Loucy (cell line): ENCODE measurements at regions not wholly inside any gene's neighbourhood (a gene's known extent, or its start where the extent isn't known, plus 50 kb on each side); places are given as distances from the start of the nearest gene placed in this dataset.

Experiments used
- H2AFZ ChIP-seq: fragments of 200-600 bp; sonication (generic); 2 replicates; pipeline ENCODE4 v1.6.0; 2016; ENCODE audit warnings: antibody characterized with exemption, mild to moderate bottlenecking, low read length, moderate library complexity
- H3F3A ChIP-seq: fragments of 200-600 bp; 2 replicates; pipeline ENCODE4 v1.6.0; 2016; ENCODE audit warnings: antibody characterized with exemption, low read depth, mild to moderate bottlenecking
- H3K27me3 ChIP-seq: fragments of 200-600 bp; sonication (generic); 2 replicates; pipeline ENCODE4 v1.6.1; 2014; ENCODE audit warnings: low read length, mild to moderate bottlenecking; ENCODE audit not compliant: insufficient read depth, poor library complexity, severe bottlenecking
- H3K36me3 ChIP-seq: fragments of 200-600 bp; sonication (generic); 2 replicates; pipeline ENCODE4 v1.6.1; 2016; ENCODE audit warnings: low read length; ENCODE audit not compliant: insufficient read depth
- H3K4me1 ChIP-seq: fragments of 200-600 bp; sonication (generic); 2 replicates; pipeline ENCODE4 v1.5.1; 2014; ENCODE audit warnings: low read length, mild to moderate bottlenecking; ENCODE audit not compliant: insufficient read depth, poor library complexity, severe bottlenecking
- H3K4me2 ChIP-seq: fragments of 200-600 bp; sonication (generic); 2 replicates; pipeline ENCODE4 v1.6.0; 2014; ENCODE audit warnings: antibody characterized with exemption, low read length, low read depth, mild to moderate bottlenecking; ENCODE audit not compliant: poor library complexity, severe bottlenecking
- H3K4me3 ChIP-seq: fragments of 200-600 bp; sonication (generic); 2 replicates; pipeline ENCODE4 v1.5.1; 2014; ENCODE audit warnings: low read length, mild to moderate bottlenecking, mixed read lengths; ENCODE audit not compliant: poor library complexity, severe bottlenecking
- H3K79me2 ChIP-seq: fragments of 200-600 bp; sonication (generic); 2 replicates; pipeline ENCODE4 v1.6.1; 2014; ENCODE audit warnings: low read length; ENCODE audit not compliant: insufficient read depth
- H3K9ac ChIP-seq: fragments of 200-600 bp; sonication (generic); 2 replicates; pipeline ENCODE4 v1.6.0; 2014; ENCODE audit warnings: mild to moderate bottlenecking, low read depth, low read length, moderate library complexity; ENCODE audit not compliant: poor library complexity, severe bottlenecking
- H3K9me2 ChIP-seq: fragments of 200-600 bp; sonication (generic); replicated peaks from 2 replicates; pipeline ENCODE4 v1.6.1; 2016; ENCODE audit warnings: low read depth, low read length, mixed read lengths
- H3K9me3 ChIP-seq: fragments of 200-600 bp; sonication (generic); 2 replicates; pipeline ENCODE4 v1.6.1; 2014; ENCODE audit warnings: mild to moderate bottlenecking, antibody characterized with exemption, low read length, low read depth; ENCODE audit not compliant: insufficient read depth
- H4K20me1 ChIP-seq: fragments of 200-600 bp; sonication (generic); 2 replicates; pipeline ENCODE4 v1.6.0; 2014; ENCODE audit warnings: antibody characterized with exemption, low read length, mild to moderate bottlenecking; ENCODE audit not compliant: insufficient read depth, poor library complexity, severe bottlenecking
- EZH2phosphoT487 ChIP-seq: fragments of 200-600 bp; IDR thresholded peaks from 2 replicates; pipeline ENCODE4 v1.6.1; 2018; ENCODE audit warnings: antibody characterized with exemption, mild to moderate bottlenecking, moderate library complexity, borderline replicate concordance
- TF ChIP-seq, protein P1 (sequence below): fragments of 200-600 bp; sonication (generic); conservative IDR thresholded peaks from 2 replicates; pipeline ENCODE4 v1.5.1; 2014; ENCODE audit warnings: mild to moderate bottlenecking, antibody characterized with exemption, low read length

DNA sequence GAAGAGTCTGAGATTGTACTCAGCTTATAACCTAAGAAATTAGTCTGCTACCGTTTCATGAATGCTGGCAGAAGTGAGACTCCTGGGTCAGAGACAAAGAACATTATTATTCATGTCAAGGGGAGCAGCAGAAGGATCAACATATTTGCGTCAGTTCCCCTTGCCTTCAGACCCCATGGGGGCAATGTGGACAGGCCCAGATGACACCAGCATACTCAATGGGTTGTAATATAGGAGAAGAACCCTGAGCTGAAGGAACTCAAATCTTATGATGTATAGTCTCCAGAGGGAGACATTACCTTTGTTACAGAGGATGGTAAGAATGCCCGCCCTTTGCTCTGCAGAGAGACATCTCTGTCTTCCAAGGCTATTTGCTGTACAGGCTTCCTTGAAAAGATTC is 384.4 kb downstream of the EPM2A start:
- no peak overlapping the region for H3K9ac ChIP-seq
- no peak for TF ChIP-seq EZH2phosphoT487
- TF ChIP-seq, protein P1, sequence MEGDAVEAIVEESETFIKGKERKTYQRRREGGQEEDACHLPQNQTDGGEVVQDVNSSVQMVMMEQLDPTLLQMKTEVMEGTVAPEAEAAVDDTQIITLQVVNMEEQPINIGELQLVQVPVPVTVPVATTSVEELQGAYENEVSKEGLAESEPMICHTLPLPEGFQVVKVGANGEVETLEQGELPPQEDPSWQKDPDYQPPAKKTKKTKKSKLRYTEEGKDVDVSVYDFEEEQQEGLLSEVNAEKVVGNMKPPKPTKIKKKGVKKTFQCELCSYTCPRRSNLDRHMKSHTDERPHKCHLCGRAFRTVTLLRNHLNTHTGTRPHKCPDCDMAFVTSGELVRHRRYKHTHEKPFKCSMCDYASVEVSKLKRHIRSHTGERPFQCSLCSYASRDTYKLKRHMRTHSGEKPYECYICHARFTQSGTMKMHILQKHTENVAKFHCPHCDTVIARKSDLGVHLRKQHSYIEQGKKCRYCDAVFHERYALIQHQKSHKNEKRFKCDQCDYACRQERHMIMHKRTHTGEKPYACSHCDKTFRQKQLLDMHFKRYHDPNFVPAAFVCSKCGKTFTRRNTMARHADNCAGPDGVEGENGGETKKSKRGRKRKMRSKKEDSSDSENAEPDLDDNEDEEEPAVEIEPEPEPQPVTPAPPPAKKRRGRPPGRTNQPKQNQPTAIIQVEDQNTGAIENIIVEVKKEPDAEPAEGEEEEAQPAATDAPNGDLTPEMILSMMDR: peak; percentile 19; the same call in 1 of the 2 replicates
- H3K4me1 ChIP-seq: peaks cover 27% of the 10 kb centered on the region
- no peaks in the 10 kb centered on the region for H3K9me2 ChIP-seq
- H3K4me2 ChIP-seq: peak overlapping the region; percentile 49
- 0 out of 2 replicates have a peak overlapping the region, but pooled peaks have one; percentile 21 for H2AFZ ChIP-seq
- H3F3A ChIP-seq: 0 out of 2 replicates have a peak, but pooled peaks cover 2% of the 10 kb centered on the region
- no peaks in the 10 kb centered on the region for H3K79me2 ChIP-seq
- no peak overlapping the region for H3K4me3 ChIP-seq
- H3K27me3 ChIP-seq: no peaks in the 10 kb centered on the region
- H3K9me3 ChIP-seq: no peaks in the 10 kb centered on the region
- no peaks in the 10 kb centered on the region for H4K20me1 ChIP-seq
- no peaks in the 10 kb centered on the region for H3K36me3 ChIP-seq

DNA sequence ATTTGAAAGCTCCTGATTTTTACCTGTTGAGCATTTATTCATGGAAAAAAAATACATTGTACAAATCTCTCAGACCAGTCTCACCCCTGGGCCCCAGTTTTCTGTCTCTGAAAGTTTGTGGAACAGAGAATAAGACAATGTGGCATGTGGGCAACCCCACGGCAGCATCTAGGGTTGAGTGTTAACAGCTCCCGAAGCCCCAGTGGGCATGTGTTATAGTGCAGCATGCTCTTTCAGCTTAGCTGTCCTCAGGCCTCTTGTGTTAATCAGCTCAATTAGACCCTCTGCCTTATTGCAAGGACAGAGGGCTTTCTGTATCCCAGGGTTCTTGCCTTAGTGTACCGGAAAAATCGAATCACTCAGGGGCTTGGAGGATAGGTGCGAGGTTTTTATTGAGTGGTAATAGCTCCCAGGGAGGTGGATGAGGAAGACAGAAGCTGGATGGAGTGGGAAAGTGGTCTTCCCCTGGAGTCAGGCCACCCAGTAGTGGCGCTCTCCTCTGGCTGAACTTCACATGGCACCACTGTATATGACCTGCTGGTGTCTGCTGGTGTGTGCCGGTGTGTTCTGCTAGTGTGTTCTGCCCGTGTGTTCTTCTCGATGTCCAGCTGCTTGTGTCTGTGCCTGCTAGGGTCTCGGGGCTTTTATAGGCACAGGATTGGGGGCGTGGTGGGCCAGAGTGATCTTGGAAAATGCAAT is 382.8 kb downstream of the EPM2A start:
- H3K4me1 ChIP-seq: peaks cover 27% of the 10 kb centered on the region
- 0 out of 2 replicates have a peak, but pooled peaks cover 2% of the 10 kb centered on the region for H3F3A ChIP-seq
- H3K4me3 ChIP-seq: no peak overlapping the region
- no peak overlapping the region for H2AFZ ChIP-seq
- no peaks in the 10 kb centered on the region for H3K9me2 ChIP-seq
- H3K4me2 ChIP-seq: no peak overlapping the region
- no peaks in the 10 kb centered on the region for H3K27me3 ChIP-seq
- no peaks in the 10 kb centered on the region for H3K36me3 ChIP-seq
- no peaks in the 10 kb centered on the region for H3K79me2 ChIP-seq
- no peaks in the 10 kb centered on the region for H3K9me3 ChIP-seq
- no peak overlapping the region for H3K9ac ChIP-seq
- no peaks in the 10 kb centered on the region for H4K20me1 ChIP-seq
- TF ChIP-seq, protein P1: no peak
- TF ChIP-seq EZH2phosphoT487: no peak

DNA sequence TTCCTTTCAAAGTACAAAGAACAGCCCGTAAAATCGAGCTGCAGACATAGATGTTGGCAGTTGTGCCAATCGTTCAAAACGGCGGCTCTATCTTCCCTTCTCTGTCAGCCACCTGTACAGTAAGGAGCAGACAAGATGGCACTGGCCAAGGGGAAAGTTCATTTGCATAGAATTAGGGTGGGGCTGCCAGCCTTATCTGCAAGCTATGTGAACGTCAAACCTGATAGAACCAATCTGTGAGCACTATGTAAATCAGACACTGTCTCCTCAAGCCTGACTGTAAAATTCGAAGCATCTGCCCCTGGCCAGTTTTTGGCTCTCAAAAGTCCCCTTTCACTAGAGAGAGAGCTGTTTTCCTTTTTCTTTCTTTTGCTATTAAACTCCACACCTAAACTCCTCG is 374.5 kb downstream of the EPM2A start:
- Histone ChIP-seq H3K9ac (no peak overlapping the region), H3K4me2 (no peak overlapping the region), H3K4me1 (no peaks in the 10 kb centered on the region), H3K79me2 (no peaks in the 10 kb centered on the region), H3K4me3 (no peak overlapping the region), H3K27me3 (no peaks in the 10 kb centered on the region), H3K9me3 (0 out of 2 replicates have a peak, but pooled peaks cover 2% of the 10 kb centered on the region), H3F3A (no peaks in the 10 kb centered on the region), H3K36me3 (no peaks in the 10 kb centered on the region), H4K20me1 (no peaks in the 10 kb centered on the region), H2AFZ (no peak overlapping the region), H3K9me2 (no peaks in the 10 kb centered on the region)
- TF ChIP-seq EZH2phosphoT487: no peak
- TF ChIP-seq, protein P1: no peak
